HEK293 (cell line): ENCODE measurements at regions not wholly inside any gene's neighbourhood (a gene's known extent, or its start where the extent isn't known, plus 50 kb on each side); places are given as distances from the start of the nearest gene placed in this dataset.

Experiments used
- CTCF ChIA-PET: fragments of 350-600 bp; formaldehyde crosslinking; extraction: SDS; loops from one replicate; lab custom pipeline; 2021; ENCODE audit warnings: antibody characterized with exemption; lab: Yijun Ruan, JAX
- POLR2A ChIA-PET: fragments of 300-600 bp; formaldehyde crosslinking; extraction: SDS; loops from one replicate; lab custom pipeline; 2020; ENCODE audit warnings: antibody characterized with exemption, inconsistent platforms; lab: Yijun Ruan, JAX
- H3K27ac ChIP-seq: fragments of 200-500 bp; sonication (Bioruptor generic); 2 replicates; pipeline ENCODE4 v1.5.1; 2014; ENCODE audit warnings: low read depth, low read length, control low read depth, inconsistent platforms; ENCODE audit errors: extremely low read depth
- H3K36me3 ChIP-seq, 2 experiments: fragments of 200-500 bp in 1 of 2; sonication (Bioruptor generic) in 1 of 2; 1 replicate in 1 of 2; 2 replicates in 1 of 2; pipeline ENCODE4 v1.5.1; 2014 to 2017; ENCODE audit warnings: inconsistent platforms in 2 of 2, low read length in 2 of 2; ENCODE audit not compliant: control insufficient read depth in 2 of 2, insufficient read depth in 1 of 2
- H3K4me1 ChIP-seq: fragments of 200-500 bp; sonication (Bioruptor generic); 2 replicates; pipeline ENCODE4 v1.5.1; 2014; ENCODE audit warnings: mild to moderate bottlenecking, low read length, inconsistent platforms; ENCODE audit not compliant: control insufficient read depth, insufficient read depth
- H3K4me3 ChIP-seq: 2 replicates; pipeline ENCODE4 v1.5.1; 2011; ENCODE audit warnings: low read depth, mild to moderate bottlenecking, control low read depth, low read length, moderate library complexity
- H3K9me3 ChIP-seq: fragments of 200-500 bp; sonication (Bioruptor generic); 2 replicates; pipeline ENCODE4 v1.5.1; 2014; ENCODE audit warnings: low read depth, low read length, inconsistent platforms; ENCODE audit not compliant: control insufficient read depth, insufficient read depth
- BCL11B ChIP-seq: fragments of 450-650 bp; formaldehyde crosslinking; IDR thresholded peaks from 2 replicates; pipeline ENCODE4 v1.5.1; 2016; ENCODE audit warnings: low read depth, missing biosample characterization, missing genetic modification characterization
- EGR2 ChIP-seq: fragments of 450-650 bp; formaldehyde crosslinking; IDR thresholded peaks from 2 replicates; pipeline ENCODE4 v1.5.1; 2016; ENCODE audit warnings: low read depth, missing biosample characterization, missing genetic modification characterization
- GFI1B ChIP-seq: fragments of 450-650 bp; formaldehyde crosslinking; IDR thresholded peaks from 2 replicates; pipeline ENCODE4 v1.5.1; 2016; ENCODE audit warnings: missing biosample characterization, missing genetic modification characterization
- GLIS1 ChIP-seq: fragments of 450-650 bp; formaldehyde crosslinking; IDR thresholded peaks from 2 replicates; pipeline ENCODE4 v1.5.1; 2016; ENCODE audit warnings: missing biosample characterization, missing genetic modification characterization
- INSM2 ChIP-seq: fragments of 450-650 bp; formaldehyde crosslinking; IDR thresholded peaks from 2 replicates; pipeline ENCODE4 v1.5.1; 2016; ENCODE audit warnings: missing biosample characterization, missing genetic modification characterization
- KLF1 ChIP-seq: fragments of 450-650 bp; formaldehyde crosslinking; IDR thresholded peaks from 2 replicates; pipeline ENCODE4 v1.5.1; 2016; ENCODE audit warnings: missing biosample characterization, missing genetic modification characterization
- KLF10 ChIP-seq: fragments of 450-650 bp; IDR thresholded peaks from 2 replicates; pipeline ENCODE4 v1.5.1; 2018; ENCODE audit warnings: missing biosample characterization, mild to moderate bottlenecking, missing genetic modification characterization
- KLF7 ChIP-seq: fragments of 450-650 bp; formaldehyde crosslinking; IDR thresholded peaks from 2 replicates; pipeline ENCODE4 v1.5.1; 2016; ENCODE audit warnings: missing biosample characterization, missing genetic modification characterization, borderline replicate concordance
- MEIS1 ChIP-seq: sonication (generic); formaldehyde crosslinking; IDR thresholded peaks from 2 replicates; pipeline ENCODE4 v1.8.1; 2022; ENCODE audit warnings: missing genetic modification reagents, mild to moderate bottlenecking, borderline replicate concordance
- PRDM6 ChIP-seq: fragments of 450-650 bp; formaldehyde crosslinking; IDR thresholded peaks from 2 replicates; pipeline ENCODE4 v1.5.1; 2017; ENCODE audit warnings: missing biosample characterization, missing genetic modification characterization
- ZBTB1 ChIP-seq: fragments of 450-650 bp; formaldehyde crosslinking; IDR thresholded peaks from 2 replicates; pipeline ENCODE4 v1.5.1; 2016; ENCODE audit warnings: missing biosample characterization, missing genetic modification characterization
- ZNF10 ChIP-seq: fragments of 450-650 bp; formaldehyde crosslinking; IDR thresholded peaks from 2 replicates; pipeline ENCODE4 v1.5.1; 2017; ENCODE audit warnings: missing biosample characterization, missing genetic modification characterization
- ZNF132 ChIP-seq: fragments of 450-650 bp; formaldehyde crosslinking; IDR thresholded peaks from 2 replicates; pipeline ENCODE4 v1.5.1; 2017; ENCODE audit warnings: missing biosample characterization, missing genetic modification characterization, borderline replicate concordance
- ZNF155 ChIP-seq: fragments of 450-650 bp; formaldehyde crosslinking; IDR thresholded peaks from 2 replicates; pipeline ENCODE4 v1.5.1; 2016; ENCODE audit warnings: missing biosample characterization, missing genetic modification characterization
- ZNF157 ChIP-seq: fragments of 450-650 bp; formaldehyde crosslinking; IDR thresholded peaks from 2 replicates; pipeline ENCODE4 v1.5.1; 2016; ENCODE audit warnings: missing biosample characterization, missing genetic modification characterization
- ZNF202 ChIP-seq: fragments of 450-650 bp; formaldehyde crosslinking; IDR thresholded peaks from 2 replicates; pipeline ENCODE4 v1.5.1; 2016; ENCODE audit warnings: missing biosample characterization, missing genetic modification characterization, borderline replicate concordance
- ZNF223 ChIP-seq: fragments of 450-650 bp; formaldehyde crosslinking; IDR thresholded peaks from 2 replicates; pipeline ENCODE4 v1.5.1; 2016; ENCODE audit warnings: missing biosample characterization, missing genetic modification characterization
- ZNF248 ChIP-seq: fragments of 450-650 bp; formaldehyde crosslinking; IDR thresholded peaks from 2 replicates; pipeline ENCODE4 v1.5.1; 2017; ENCODE audit warnings: missing biosample characterization, missing genetic modification characterization
- ZNF404 ChIP-seq: fragments of 450-650 bp; formaldehyde crosslinking; IDR thresholded peaks from 2 replicates; pipeline ENCODE4 v1.5.1; 2017; ENCODE audit warnings: missing biosample characterization, missing genetic modification characterization
- ZNF48 ChIP-seq: fragments of 450-650 bp; formaldehyde crosslinking; IDR thresholded peaks from 2 replicates; pipeline ENCODE4 v1.5.1; 2016; ENCODE audit warnings: missing biosample characterization, missing genetic modification characterization
- ZNF501 ChIP-seq: fragments of 450-650 bp; formaldehyde crosslinking; IDR thresholded peaks from 2 replicates; pipeline ENCODE4 v1.5.1; 2016; ENCODE audit warnings: missing biosample characterization, missing genetic modification characterization
- ZNF558 ChIP-seq: fragments of 450-650 bp; formaldehyde crosslinking; IDR thresholded peaks from 2 replicates; pipeline ENCODE4 v1.5.1; 2016; ENCODE audit warnings: missing biosample characterization, missing genetic modification characterization
- ZNF654 ChIP-seq: fragments of 450-650 bp; formaldehyde crosslinking; IDR thresholded peaks from 2 replicates; pipeline ENCODE4 v1.5.1; 2016; ENCODE audit warnings: low read depth, missing biosample characterization, missing genetic modification characterization
- ZNF658 ChIP-seq: fragments of 450-650 bp; formaldehyde crosslinking; IDR thresholded peaks from 2 replicates; pipeline ENCODE4; 2016; ENCODE audit warnings: missing biosample characterization, missing genetic modification characterization
- ZNF707 ChIP-seq: fragments of 450-650 bp; formaldehyde crosslinking; IDR thresholded peaks from 2 replicates; pipeline ENCODE4 v1.5.1; 2016; ENCODE audit warnings: missing biosample characterization, missing genetic modification characterization
- ZSCAN18 ChIP-seq: fragments of 450-650 bp; formaldehyde crosslinking; IDR thresholded peaks from 2 replicates; pipeline ENCODE4 v1.5.1; 2016; ENCODE audit warnings: missing biosample characterization, missing genetic modification characterization
- ZSCAN5A ChIP-seq: fragments of 450-650 bp; formaldehyde crosslinking; IDR thresholded peaks from 2 replicates; pipeline ENCODE4 v1.5.1; 2016; ENCODE audit warnings: missing biosample characterization, missing genetic modification characterization

GRCh38 chrX:94288325-94288724 lies 614.3 kb downstream of the FAM133A start:
- H3K4me3 ChIP-seq = no peak overlapping the region
- CTCF ChIA-PET = interaction anchor here (1.0 to 1.6 kb wide), 3 partner anchors 9 to 416 kb away, joined by 3 to 9 read pairs (median 3); no protein-coding TSS in a partner anchor
- H3K4me1 ChIP-seq = no peaks in the 10 kb centered on the region
- H3K36me3 ChIP-seq = no peaks in the 10 kb centered on the region
- POLR2A ChIA-PET = no interaction called here
- no peak overlapping the region for H3K27ac ChIP-seq
- H3K9me3 ChIP-seq = no peaks in the 10 kb centered on the region
- TF ChIP-seq GLIS1 (tag by site-specific recombination) = no peak
- no peak for TF ChIP-seq MEIS1 (CRISPR knock-in tag)
- peak; percentile 23; the same call in 1 of the 2 replicates for TF ChIP-seq ZNF654 (tag by site-specific recombination)
- no peak for TF ChIP-seq ZNF48 (tag by site-specific recombination)
- no peak for TF ChIP-seq INSM2 (tag by site-specific recombination)

- Histone ChIP-seq H3K27ac (no peak overlapping the region), H3K4me3 (no peak overlapping the region), H3K4me1 (no peaks in the 10 kb centered on the region), H3K9me3 (no peaks in the 10 kb centered on the region), H3K36me3 (no peaks in the 10 kb centered on the region)
- TF ChIP-seq KLF7 (no peak), ZNF223 (no peak), ZNF707 (tag by site-specific recombination) (no peak), ZNF202 (tag by site-specific recombination) (no peak), ZNF558 (tag by site-specific recombination) (no peak), ZNF658 (no peak), KLF1 (tag by site-specific recombination) (no peak), PRDM6 (tag by site-specific recombination) (no peak)
- ChIA-PET CTCF (interaction anchor here (0.7 to 1.6 kb wide), 3 partner anchors 11 to 417 kb away, joined by 3 to 9 read pairs (median 3); no protein-coding TSS in a partner anchor), POLR2A (no interaction called here)
Observed at GRCh38 chrX:94288972-94289371, 615.0 kb downstream of the FAM133A start.

- no peaks in the 10 kb centered on the region for H3K36me3 ChIP-seq
- POLR2A ChIA-PET = no interaction called here
- CTCF ChIA-PET = no interaction called here
Observed at GRCh38 chrX:94302446-94302845, 628.4 kb downstream of the FAM133A start.

More at GRCh38 chrX:94302446-94302845, 628.4 kb downstream of the FAM133A start:
- H3K27ac ChIP-seq = no peak overlapping the region
- H3K4me1 ChIP-seq = no peaks in the 10 kb centered on the region
- H3K4me3 ChIP-seq = no peak overlapping the region
- TF ChIP-seq ZNF157 (tag by site-specific recombination) (no peak), ZNF132 (tag by site-specific recombination) (no peak), ZSCAN5A (no peak), ZNF404 (tag by site-specific recombination) (no peak), ZNF501 (no peak), ZNF558 (tag by site-specific recombination) (no peak), ZNF248 (tag by site-specific recombination) (no peak), ZNF155 (tag by site-specific recombination) (no peak), ZSCAN18 (tag by site-specific recombination) (no peak), ZBTB1 (tag by site-specific recombination) (no peak), ZNF10 (tag by site-specific recombination) (no peak), EGR2 (tag by site-specific recombination) (no peak), KLF10 (no peak), GFI1B (tag by site-specific recombination) (no peak), BCL11B (tag by site-specific recombination) (no peak)
- H3K9me3 ChIP-seq = no peaks in the 10 kb centered on the region
